ENCODE measurements at regions not wholly inside any gene's neighbourhood (a gene's known extent, or its start where the extent isn't known, plus 50 kb on each side); places are given as distances from the start of the nearest gene placed in this dataset.

GRCh38 chr18:43534511-43534910 lies 257.2 kb upstream of the SYT4 start:
- TF ChIP-seq, protein P1, sequence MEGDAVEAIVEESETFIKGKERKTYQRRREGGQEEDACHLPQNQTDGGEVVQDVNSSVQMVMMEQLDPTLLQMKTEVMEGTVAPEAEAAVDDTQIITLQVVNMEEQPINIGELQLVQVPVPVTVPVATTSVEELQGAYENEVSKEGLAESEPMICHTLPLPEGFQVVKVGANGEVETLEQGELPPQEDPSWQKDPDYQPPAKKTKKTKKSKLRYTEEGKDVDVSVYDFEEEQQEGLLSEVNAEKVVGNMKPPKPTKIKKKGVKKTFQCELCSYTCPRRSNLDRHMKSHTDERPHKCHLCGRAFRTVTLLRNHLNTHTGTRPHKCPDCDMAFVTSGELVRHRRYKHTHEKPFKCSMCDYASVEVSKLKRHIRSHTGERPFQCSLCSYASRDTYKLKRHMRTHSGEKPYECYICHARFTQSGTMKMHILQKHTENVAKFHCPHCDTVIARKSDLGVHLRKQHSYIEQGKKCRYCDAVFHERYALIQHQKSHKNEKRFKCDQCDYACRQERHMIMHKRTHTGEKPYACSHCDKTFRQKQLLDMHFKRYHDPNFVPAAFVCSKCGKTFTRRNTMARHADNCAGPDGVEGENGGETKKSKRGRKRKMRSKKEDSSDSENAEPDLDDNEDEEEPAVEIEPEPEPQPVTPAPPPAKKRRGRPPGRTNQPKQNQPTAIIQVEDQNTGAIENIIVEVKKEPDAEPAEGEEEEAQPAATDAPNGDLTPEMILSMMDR (IDR thresholded peaks at IDR 0.05) = no peak
- no peak for TF ChIP-seq POLR2A (IDR thresholded peaks at IDR 0.05)
